Epithelial cell of proximal tubule (primary cell): ENCODE measurements at regions not wholly inside any gene's neighbourhood (a gene's known extent, or its start where the extent isn't known, plus 50 kb on each side); places are given as distances from the start of the nearest gene placed in this dataset.

Source experiments
- DNase-seq: peaks from one replicate; pipeline ENCODE4 v3.0.0-alpha.2; 2011; ENCODE audit warnings: low read depth
- H3K4me3 ChIP-seq: 2 replicates; pipeline ENCODE4 v1.5.1; 2011; ENCODE audit warnings: low read depth, mild to moderate bottlenecking, low read length
- TF ChIP-seq, protein P1 (sequence below): conservative IDR thresholded peaks from 2 replicates; pipeline ENCODE4 v1.5.1; 2012; ENCODE audit warnings: low read depth, mild to moderate bottlenecking, low read length

DNA sequence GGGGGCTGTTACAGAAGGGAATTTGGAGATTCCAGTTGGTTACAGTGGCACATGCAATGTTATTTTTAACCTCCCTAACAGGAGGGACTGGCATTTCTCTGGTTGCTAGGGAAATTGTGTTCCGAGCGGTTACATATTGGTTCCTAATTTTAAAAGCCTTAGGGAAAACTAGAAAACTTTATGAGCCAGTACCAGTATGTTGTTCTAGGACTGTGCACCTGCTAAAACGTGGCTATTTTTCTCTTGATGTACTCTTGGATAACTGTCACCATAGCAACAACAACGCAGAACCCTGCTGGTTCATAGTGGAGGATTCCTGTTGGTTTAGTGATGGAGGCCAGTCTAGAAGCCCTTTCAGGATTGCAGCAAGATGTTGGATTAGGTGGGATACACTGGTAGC lies 68.9 kb upstream of the PGBD5 start:
- DNase-seq, result no peak
- TF ChIP-seq, protein P1, sequence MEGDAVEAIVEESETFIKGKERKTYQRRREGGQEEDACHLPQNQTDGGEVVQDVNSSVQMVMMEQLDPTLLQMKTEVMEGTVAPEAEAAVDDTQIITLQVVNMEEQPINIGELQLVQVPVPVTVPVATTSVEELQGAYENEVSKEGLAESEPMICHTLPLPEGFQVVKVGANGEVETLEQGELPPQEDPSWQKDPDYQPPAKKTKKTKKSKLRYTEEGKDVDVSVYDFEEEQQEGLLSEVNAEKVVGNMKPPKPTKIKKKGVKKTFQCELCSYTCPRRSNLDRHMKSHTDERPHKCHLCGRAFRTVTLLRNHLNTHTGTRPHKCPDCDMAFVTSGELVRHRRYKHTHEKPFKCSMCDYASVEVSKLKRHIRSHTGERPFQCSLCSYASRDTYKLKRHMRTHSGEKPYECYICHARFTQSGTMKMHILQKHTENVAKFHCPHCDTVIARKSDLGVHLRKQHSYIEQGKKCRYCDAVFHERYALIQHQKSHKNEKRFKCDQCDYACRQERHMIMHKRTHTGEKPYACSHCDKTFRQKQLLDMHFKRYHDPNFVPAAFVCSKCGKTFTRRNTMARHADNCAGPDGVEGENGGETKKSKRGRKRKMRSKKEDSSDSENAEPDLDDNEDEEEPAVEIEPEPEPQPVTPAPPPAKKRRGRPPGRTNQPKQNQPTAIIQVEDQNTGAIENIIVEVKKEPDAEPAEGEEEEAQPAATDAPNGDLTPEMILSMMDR, result no peak
- no peak overlapping the region for H3K4me3 ChIP-seq

DNA sequence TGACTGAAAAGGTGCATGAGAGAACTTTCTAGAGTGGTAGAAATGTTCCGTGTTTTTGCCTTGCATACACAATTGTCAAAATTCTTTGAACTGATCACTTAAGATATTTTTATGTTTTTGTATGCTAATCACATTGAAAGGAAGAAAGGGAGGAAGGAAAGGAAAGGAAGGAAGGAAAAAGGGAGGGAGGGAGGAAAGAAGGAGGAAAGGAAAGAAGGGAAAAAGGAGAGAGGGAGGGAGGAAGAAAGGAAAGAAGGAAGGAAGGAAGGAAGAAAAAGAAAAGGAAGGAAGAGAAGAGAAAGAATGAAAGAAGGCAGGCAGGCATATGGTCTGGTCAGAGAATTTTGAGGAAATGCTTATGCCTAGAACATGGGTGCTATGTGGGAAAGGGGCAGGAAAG lies 68.4 kb upstream of the PGBD5 start:
- no peak overlapping the region for H3K4me3 ChIP-seq
- no peak for DNase-seq
- TF ChIP-seq, protein P1, result no peak

GRCh38 chr1:230494026-230494425 lies 67.9 kb upstream of the PGBD5 start:
- H3K4me3 ChIP-seq, result no peak overlapping the region
- TF ChIP-seq, protein P1, result no peak
- no peak for DNase-seq

- no peak overlapping the region for H3K4me3 ChIP-seq
- TF ChIP-seq, protein P1, result no peak
- no peak for DNase-seq
Observed at GRCh38 chr1:230493264-230493663, 67.1 kb upstream of the PGBD5 start.

DNA sequence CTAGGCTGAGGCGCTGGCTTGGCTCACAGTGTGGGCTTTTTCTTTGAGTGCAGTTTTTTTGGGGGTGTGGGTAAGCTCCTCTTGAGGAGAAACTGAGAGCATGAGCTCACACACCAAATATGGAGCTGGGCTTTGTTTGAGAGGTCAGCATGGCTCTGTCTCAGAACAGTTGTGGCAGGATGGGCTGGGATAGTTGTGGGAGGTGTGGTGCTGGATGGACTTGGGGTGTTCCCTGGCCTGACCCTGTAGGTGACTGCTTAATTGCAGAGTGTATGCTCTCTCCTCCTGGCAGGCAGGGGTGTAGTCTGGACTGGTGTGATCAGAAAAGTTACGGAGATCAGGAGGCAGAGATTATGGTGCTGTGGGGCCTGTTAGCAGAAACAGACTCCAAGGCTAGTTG lies 64.3 kb upstream of the PGBD5 start:
- H3K4me3 ChIP-seq, result no peak overlapping the region
- DNase-seq, result no peak
- TF ChIP-seq, protein P1, result no peak

GRCh38 chr1:230487773-230488428 lies 61.8 kb upstream of the PGBD5 start:
- no peak overlapping the region for H3K4me3 ChIP-seq
- TF ChIP-seq, protein P1, result no peak
- DNase-seq, result no peak

GRCh38 chr1:230476622-230477003 lies 50.5 kb upstream of the PGBD5 start:
- H3K4me3 ChIP-seq, result no peak overlapping the region
- TF ChIP-seq, protein P1, result no peak
- DNase-seq, result no peak
